ENCODE measurements at regions not wholly inside any gene's neighbourhood (a gene's known extent, or its start where the extent isn't known, plus 50 kb on each side); places are given as distances from the start of the nearest gene placed in this dataset.

DNA sequence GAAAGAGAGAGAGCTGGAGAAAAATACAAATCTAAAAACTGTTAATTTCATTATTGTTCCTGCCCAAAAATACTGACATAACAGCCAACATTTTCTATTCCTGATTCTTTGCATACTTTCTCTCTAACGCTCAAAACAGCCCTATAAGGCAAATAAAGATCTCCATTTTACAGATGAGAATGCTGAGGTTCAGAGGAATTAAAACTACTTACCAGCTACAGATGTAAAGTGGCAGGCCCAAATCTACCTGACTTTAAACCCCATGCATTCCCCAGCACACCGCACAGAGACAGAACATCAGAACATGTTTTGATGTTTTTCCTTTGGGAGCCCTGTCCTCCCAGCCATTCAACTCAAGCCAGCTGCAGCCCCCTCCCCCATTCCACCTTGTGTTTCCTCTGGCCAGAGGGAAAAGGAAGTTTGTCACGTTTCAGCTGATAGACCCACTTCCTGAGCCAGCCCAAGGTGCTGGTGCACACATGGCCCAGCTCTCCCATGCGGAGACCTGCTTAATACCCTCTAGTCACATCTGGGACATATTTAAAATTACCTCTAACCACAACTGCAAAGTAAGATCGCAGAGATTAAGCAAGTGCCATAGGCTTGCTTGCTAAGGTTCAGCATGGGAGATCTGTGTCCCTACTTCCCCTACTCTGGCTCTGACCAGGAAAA is 133.1 kb upstream of the NFIA start:
- Histone ChIP-seq H3K79me2 (ENCODE audit: insufficient read depth, low read depth, low read length) (no peaks in the 10 kb centered on the region), H3K4me1 (ENCODE audit: insufficient read depth, low read length, poor library complexity, severe bottlenecking) (no peaks in the 10 kb centered on the region), H3K27ac (ENCODE audit: low read depth, low read length, poor library complexity, severe bottlenecking) (no peak overlapping the region), H4K20me1 (ENCODE audit: insufficient read depth, low read length) (no peaks in the 10 kb centered on the region), H2AFZ (ENCODE audit: low read length) (no peak overlapping the region), H3K9me2 (ENCODE audit: insufficient read depth, low read length) (no peaks in the 10 kb centered on the region), H3K4me3 (ENCODE audit: low read depth, low read length, poor library complexity, severe bottlenecking) (no peak overlapping the region), H3K4me2 (ENCODE audit: low read length) (no peak overlapping the region), H3K36me3 (ENCODE audit: insufficient read depth, low read length) (no peaks in the 10 kb centered on the region), H3K9me3 (ENCODE audit: low read length) (no peaks in the 10 kb centered on the region)
- ChIA-PET POLR2A (no interaction called here), CTCF (ENCODE audit: unreplicated experiment) (no interaction called here)
- DNase-seq (ENCODE audit: low spot score) = no peak
- intact Hi-C loops (cut with micrococcal nuclease; ENCODE audit: unreplicated experiment) = no loop called here
- TF ChIP-seq, protein P1, sequence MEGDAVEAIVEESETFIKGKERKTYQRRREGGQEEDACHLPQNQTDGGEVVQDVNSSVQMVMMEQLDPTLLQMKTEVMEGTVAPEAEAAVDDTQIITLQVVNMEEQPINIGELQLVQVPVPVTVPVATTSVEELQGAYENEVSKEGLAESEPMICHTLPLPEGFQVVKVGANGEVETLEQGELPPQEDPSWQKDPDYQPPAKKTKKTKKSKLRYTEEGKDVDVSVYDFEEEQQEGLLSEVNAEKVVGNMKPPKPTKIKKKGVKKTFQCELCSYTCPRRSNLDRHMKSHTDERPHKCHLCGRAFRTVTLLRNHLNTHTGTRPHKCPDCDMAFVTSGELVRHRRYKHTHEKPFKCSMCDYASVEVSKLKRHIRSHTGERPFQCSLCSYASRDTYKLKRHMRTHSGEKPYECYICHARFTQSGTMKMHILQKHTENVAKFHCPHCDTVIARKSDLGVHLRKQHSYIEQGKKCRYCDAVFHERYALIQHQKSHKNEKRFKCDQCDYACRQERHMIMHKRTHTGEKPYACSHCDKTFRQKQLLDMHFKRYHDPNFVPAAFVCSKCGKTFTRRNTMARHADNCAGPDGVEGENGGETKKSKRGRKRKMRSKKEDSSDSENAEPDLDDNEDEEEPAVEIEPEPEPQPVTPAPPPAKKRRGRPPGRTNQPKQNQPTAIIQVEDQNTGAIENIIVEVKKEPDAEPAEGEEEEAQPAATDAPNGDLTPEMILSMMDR (conservative IDR thresholded peaks at IDR 0.05; ENCODE audit: low read length) = no peak
- no peak for TF ChIP-seq EZH2phosphoT487 (IDR thresholded peaks at IDR 0.05; ENCODE audit: borderline replicate concordance, low read depth, low read length)
- no TSS peak for BruUV-seq (replicated peaks)

DNA sequence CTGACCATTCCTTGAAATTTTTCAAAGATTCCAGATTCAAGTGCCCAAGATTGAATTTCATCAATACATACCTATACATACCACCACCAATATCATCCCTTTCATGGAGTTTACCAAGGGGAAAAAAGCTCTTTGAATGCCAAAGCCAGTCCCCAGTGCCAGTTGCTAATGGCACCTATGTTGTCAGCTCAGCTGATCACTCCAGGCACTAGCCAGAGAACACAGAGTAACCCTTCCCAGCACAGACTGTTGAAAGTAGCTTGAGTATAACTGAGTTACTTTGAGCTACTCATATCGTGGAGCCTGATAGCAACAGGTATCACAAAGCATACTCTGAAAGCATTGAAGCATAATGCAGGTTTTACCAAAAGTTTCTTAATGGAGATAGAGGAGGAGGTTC is 133.9 kb upstream of the NFIA start:
- Histone ChIP-seq H3K9me3 (ENCODE audit: low read length) (no peaks in the 10 kb centered on the region), H3K4me3 (ENCODE audit: low read depth, low read length, poor library complexity, severe bottlenecking) (no peak overlapping the region), H3K9me2 (ENCODE audit: insufficient read depth, low read length) (no peaks in the 10 kb centered on the region), H3K4me2 (ENCODE audit: low read length) (no peak overlapping the region), H3K4me1 (ENCODE audit: insufficient read depth, low read length, poor library complexity, severe bottlenecking) (no peaks in the 10 kb centered on the region), H2AFZ (ENCODE audit: low read length) (no peak overlapping the region), H3K79me2 (ENCODE audit: insufficient read depth, low read depth, low read length) (no peaks in the 10 kb centered on the region), H3K36me3 (ENCODE audit: insufficient read depth, low read length) (no peaks in the 10 kb centered on the region), H4K20me1 (ENCODE audit: insufficient read depth, low read length) (no peaks in the 10 kb centered on the region), H3K27ac (ENCODE audit: low read depth, low read length, poor library complexity, severe bottlenecking) (no peak overlapping the region)
- no peak for DNase-seq (ENCODE audit: low spot score)
- TF ChIP-seq, protein P1 (conservative IDR thresholded peaks at IDR 0.05; ENCODE audit: low read length) = no peak
- TF ChIP-seq EZH2phosphoT487 (IDR thresholded peaks at IDR 0.05; ENCODE audit: borderline replicate concordance, low read depth, low read length) = no peak
- intact Hi-C loops (cut with micrococcal nuclease; ENCODE audit: unreplicated experiment) = no loop called here
- ChIA-PET CTCF (ENCODE audit: unreplicated experiment) (no interaction called here), POLR2A (no interaction called here)
- BruUV-seq (replicated peaks) = no TSS peak

DNA sequence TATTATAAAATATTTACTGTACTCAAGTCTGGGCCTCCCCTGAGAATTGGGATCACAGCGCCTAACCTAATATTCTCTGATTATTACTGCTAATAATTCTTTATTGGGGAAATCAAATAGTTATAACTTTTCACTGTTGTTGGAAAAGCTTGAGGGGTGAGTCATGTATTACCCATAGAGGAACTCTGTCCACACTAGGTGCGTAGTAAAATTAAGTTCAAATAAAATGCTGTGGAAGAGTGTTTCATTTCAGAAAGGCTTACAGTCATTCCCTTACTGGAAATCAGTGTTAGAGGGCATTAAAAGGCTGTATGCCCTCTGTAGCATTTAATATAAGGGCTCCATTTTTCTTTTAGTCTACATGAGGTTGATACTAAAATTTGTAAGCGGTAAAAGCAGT is 135.0 kb upstream of the NFIA start:
- BruUV-seq (replicated peaks) = no TSS peak

More for the DNA sequence above, 135.0 kb upstream of the NFIA start:
- no peak for DNase-seq (ENCODE audit: low spot score)
- POLR2A ChIA-PET = interaction anchor here (0.5 to 0.6 kb wide), 2 partner anchors 50 to 131 kb away, joined by 3 to 5 read pairs; no protein-coding TSS in a partner anchor
- Histone ChIP-seq H4K20me1 (ENCODE audit: insufficient read depth, low read length) (no peaks in the 10 kb centered on the region), H3K9me3 (ENCODE audit: low read length) (no peaks in the 10 kb centered on the region), H3K4me1 (ENCODE audit: insufficient read depth, low read length, poor library complexity, severe bottlenecking) (no peaks in the 10 kb centered on the region), H3K36me3 (ENCODE audit: insufficient read depth, low read length) (no peaks in the 10 kb centered on the region), H2AFZ (ENCODE audit: low read length) (no peak overlapping the region), H3K4me2 (ENCODE audit: low read length) (no peak overlapping the region), H3K79me2 (ENCODE audit: insufficient read depth, low read depth, low read length) (no peaks in the 10 kb centered on the region), H3K4me3 (ENCODE audit: low read depth, low read length, poor library complexity, severe bottlenecking) (no peak overlapping the region), H3K27ac (ENCODE audit: low read depth, low read length, poor library complexity, severe bottlenecking) (no peak overlapping the region), H3K9me2 (ENCODE audit: insufficient read depth, low read length) (no peaks in the 10 kb centered on the region)
- intact Hi-C loops (cut with micrococcal nuclease; ENCODE audit: unreplicated experiment) = no loop called here
- no peak for TF ChIP-seq EZH2phosphoT487 (IDR thresholded peaks at IDR 0.05; ENCODE audit: borderline replicate concordance, low read depth, low read length)
- TF ChIP-seq, protein P1 (conservative IDR thresholded peaks at IDR 0.05; ENCODE audit: low read length) = no peak
- CTCF ChIA-PET (ENCODE audit: unreplicated experiment) = no interaction called here

Measured in OCI-LY7 (cell line).